ENCODE measurements at regions not wholly inside any gene's neighbourhood (a gene's known extent, or its start where the extent isn't known, plus 50 kb on each side); places are given as distances from the start of the nearest gene placed in this dataset.

- intact Hi-C loops (cut with DNase I): no loop called here
- TF ChIP-seq CTCF (IDR thresholded peaks at IDR 0.05): no peak
- no peak for TF ChIP-seq POLR2A (IDR thresholded peaks at IDR 0.05)
- H3K9me3 ChIP-seq: no peaks in the 10 kb centered on the region
- no peak for ATAC-seq
- no peaks in the 10 kb centered on the region for H3K36me3 ChIP-seq
- no peak overlapping the region for H3K4me3 ChIP-seq
- H3K27ac ChIP-seq: no peak overlapping the region
- no peaks in the 10 kb centered on the region for H3K27me3 ChIP-seq
- DNase-seq: no peak
- WGBS, 4 donors: 69 to 79% (median 76%) methylated on average over 8 of the region's 8 CpGs
- no peaks in the 10 kb centered on the region for H3K4me1 ChIP-seq
Observed at GRCh38 chr12:90229407-90230170, 521.0 kb upstream of the ATP2B1 start.

GRCh38 chr12:90226211-90226610, 517.6 kb upstream of the ATP2B1 start:
- Histone ChIP-seq H3K27ac (no peak overlapping the region), H3K36me3 (no peaks in the 10 kb centered on the region), H3K4me1 (no peaks in the 10 kb centered on the region), H3K27me3 (no peaks in the 10 kb centered on the region), H3K4me3 (no peak overlapping the region), H3K9me3 (no peaks in the 10 kb centered on the region)
- intact Hi-C loops (cut with DNase I): no loop called here
- no peak for ATAC-seq
- no peak for DNase-seq
- TF ChIP-seq CTCF (IDR thresholded peaks at IDR 0.05) (no peak), POLR2A (IDR thresholded peaks at IDR 0.05) (no peak)

- 30 to 48% (median 37%) methylated on average over 1 of the region's 1 CpG for WGBS, 4 donors
- ATAC-seq (peak in 2 of 4 donors; percentile 49 to 74), DNase-seq (peak in 2 of 5 donors; percentile 25 to 33)
Observed at GRCh38 chr12:90216815-90217214, 508.2 kb upstream of the ATP2B1 start.

More at GRCh38 chr12:90216815-90217214, 508.2 kb upstream of the ATP2B1 start:
- Histone ChIP-seq H3K27me3 (no peaks in the 10 kb centered on the region), H3K36me3 (no peaks in the 10 kb centered on the region), H3K27ac (peak overlapping the region in 2 of 12 donors; percentile 19 to 28), H3K9me3 (no peaks in the 10 kb centered on the region), H3K4me1 (peaks cover 0 to 13% (median 0%) of the 10 kb centered on the region in 12 donors), H3K4me3 (no peak overlapping the region)
- TF ChIP-seq POLR2A (IDR thresholded peaks at IDR 0.05) (no peak), CTCF (IDR thresholded peaks at IDR 0.05) (no peak)
- intact Hi-C loops (cut with DNase I): no loop called here

Measured in heart left ventricle (tissue), 16 donors.